Calu3 (cell line): ENCODE measurements at regions not wholly inside any gene's neighbourhood (a gene's known extent, or its start where the extent isn't known, plus 50 kb on each side); places are given as distances from the start of the nearest gene placed in this dataset.

Experiments used
- BruUV-seq: library from RNA; stranded (reverse); fragments of 400-500 nt; replicated peaks from 2 replicates; lab custom pipeline; 2021; lab: Mats Ljungman, UMichigan
- CTCF ChIA-PET: fragments of 300-600 bp; sonication (Branson Sonifier 250); formaldehyde crosslinking; loops from one replicate; lab custom pipeline; 2022; ENCODE audit warnings: antibody characterized with exemption; lab: Charles Lee
- DNase-seq: peaks from one replicate; pipeline ENCODE4 v3.0.0; 2022
- H3K27ac Mint-ChIP-seq: one replicate; pipeline ENCODE4 v1.8.0; 2022; ENCODE audit warnings: mixed read lengths; ENCODE audit not compliant: unreplicated experiment
- H3K27me3 Mint-ChIP-seq: one replicate; pipeline ENCODE4 v1.8.0; 2022; ENCODE audit warnings: mixed read lengths; ENCODE audit not compliant: unreplicated experiment
- H3K36me3 Mint-ChIP-seq: one replicate; pipeline ENCODE4 v1.8.0; 2022; ENCODE audit warnings: mild to moderate bottlenecking, moderate library complexity, mixed read lengths; ENCODE audit not compliant: insufficient read depth, unreplicated experiment
- H3K4me1 Mint-ChIP-seq: one replicate; pipeline ENCODE4 v1.8.0; 2022; ENCODE audit warnings: mild to moderate bottlenecking, low read depth, mixed read lengths; ENCODE audit not compliant: unreplicated experiment
- H3K4me3 Mint-ChIP-seq: one replicate; pipeline ENCODE4 v1.8.0; 2022; ENCODE audit warnings: mild to moderate bottlenecking, low read depth, moderate library complexity, mixed read lengths; ENCODE audit not compliant: unreplicated experiment
- H3K9me3 Mint-ChIP-seq: one replicate; pipeline ENCODE4 v1.8.0; 2022; ENCODE audit warnings: low read depth, mixed read lengths; ENCODE audit not compliant: unreplicated experiment
- CTCF ChIP-seq: fragments of 200-600 bp; IDR thresholded peaks from one replicate; pipeline ENCODE4 v1.8.0; 2022; ENCODE audit warnings: antibody characterized with exemption; ENCODE audit not compliant: unreplicated experiment
- intact Hi-C: fragments of 100-400 bp; cut with micrococcal nuclease; formaldehyde crosslinking; loops from one replicate; pipeline ENCODE4 v1.10.0; 2022; ENCODE audit not compliant: unreplicated experiment

- Mint-ChIP-seq H3K4me3 (no peak overlapping the region), H3K9me3 (no peaks in the 10 kb centered on the region), H3K4me1 (no peaks in the 10 kb centered on the region), H3K27me3 (no peaks in the 10 kb centered on the region), H3K36me3 (no peaks in the 10 kb centered on the region), H3K27ac (no peak overlapping the region)
- TF ChIP-seq CTCF = no peak
- BruUV-seq = no TSS peak
- no peak for DNase-seq
- intact Hi-C loops = no loop called here
- CTCF ChIA-PET = no interaction called here
These were observed 386.0 kb downstream of the SEMA3D start for GRCh38 chr7:84800846-84801245.

GRCh38 chr7:84799106-84799505 is 387.8 kb downstream of the SEMA3D start:
- CTCF ChIA-PET = no interaction called here
- TF ChIP-seq CTCF = no peak
- Mint-ChIP-seq H3K9me3 (no peaks in the 10 kb centered on the region), H3K36me3 (no peaks in the 10 kb centered on the region), H3K4me3 (no peak overlapping the region), H3K27ac (no peak overlapping the region), H3K4me1 (no peaks in the 10 kb centered on the region), H3K27me3 (no peaks in the 10 kb centered on the region)
- no TSS peak for BruUV-seq
- intact Hi-C loops = no loop called here
- DNase-seq = no peak

- no peaks in the 10 kb centered on the region for H3K9me3 Mint-ChIP-seq
- CTCF ChIA-PET = no interaction called here
- H3K36me3 Mint-ChIP-seq = no peaks in the 10 kb centered on the region
These were observed 394.5 kb downstream of the SEMA3D start for GRCh38 chr7:84792231-84792893.

GRCh38 chr7:84790882-84791281 is 396.0 kb downstream of the SEMA3D start:
- no peak for TF ChIP-seq CTCF
- no peaks in the 10 kb centered on the region for H3K36me3 Mint-ChIP-seq
- no peak for DNase-seq
- BruUV-seq = no TSS peak
- intact Hi-C loops = no loop called here
- no peaks in the 10 kb centered on the region for H3K27me3 Mint-ChIP-seq
- CTCF ChIA-PET = no interaction called here
- H3K9me3 Mint-ChIP-seq = no peaks in the 10 kb centered on the region
- no peak overlapping the region for H3K27ac Mint-ChIP-seq
- no peak overlapping the region for H3K4me3 Mint-ChIP-seq
- H3K4me1 Mint-ChIP-seq = no peaks in the 10 kb centered on the region

More at GRCh38 chr7:84792231-84792893, 394.5 kb downstream of the SEMA3D start:
- H3K27me3 Mint-ChIP-seq = no peaks in the 10 kb centered on the region
- TF ChIP-seq CTCF = no peak
- no TSS peak for BruUV-seq
- no peaks in the 10 kb centered on the region for H3K4me1 Mint-ChIP-seq
- H3K27ac Mint-ChIP-seq = no peak overlapping the region
- intact Hi-C loops = no loop called here
- no peak for DNase-seq
- no peak overlapping the region for H3K4me3 Mint-ChIP-seq
